HEK293T (cell line): ENCODE measurements at regions not wholly inside any gene's neighbourhood (a gene's known extent, or its start where the extent isn't known, plus 50 kb on each side); places are given as distances from the start of the nearest gene placed in this dataset.

ENCODE experiments used
- BHLHE40 ChIP-seq: fragments of 450-650 bp; IDR thresholded peaks from 2 replicates; pipeline ENCODE4 v1.6.1; 2016; ENCODE audit warnings: mild to moderate bottlenecking, moderate library complexity, borderline replicate concordance
- CTBP1 ChIP-seq: fragments of 450-650 bp; IDR thresholded peaks from 2 replicates; pipeline ENCODE4 v1.6.1; 2016; ENCODE audit warnings: borderline replicate concordance
- ELF4 ChIP-seq: fragments of 450-650 bp; IDR thresholded peaks from 2 replicates; pipeline ENCODE4 v1.6.1; 2017; ENCODE audit warnings: antibody characterized with exemption
- FOXA1 ChIP-seq: fragments of 450-650 bp; IDR thresholded peaks from 2 replicates; pipeline ENCODE4 v1.6.1; 2016; ENCODE audit warnings: mild to moderate bottlenecking
- FOXK2 ChIP-seq: fragments of 450-650 bp; IDR thresholded peaks from 2 replicates; pipeline ENCODE4 v1.6.1; 2016; ENCODE audit warnings: mild to moderate bottlenecking
- FOXM1 ChIP-seq: fragments of 450-650 bp; IDR thresholded peaks from 2 replicates; pipeline ENCODE4 v1.6.1; 2017; ENCODE audit warnings: mild to moderate bottlenecking, borderline replicate concordance
- HDGF ChIP-seq: fragments of 450-650 bp; IDR thresholded peaks from 2 replicates; pipeline ENCODE4 v1.6.1; 2017; ENCODE audit warnings: antibody characterized with exemption, borderline replicate concordance
- PKNOX1 ChIP-seq: fragments of 450-650 bp; IDR thresholded peaks from 2 replicates; pipeline ENCODE4 v1.6.1; 2016
- SP1 ChIP-seq: fragments of 450-650 bp; IDR thresholded peaks from 2 replicates; pipeline ENCODE4 v1.6.1; 2017
- ZNF384 ChIP-seq: fragments of 450-650 bp; IDR thresholded peaks from 2 replicates; pipeline ENCODE4 v1.6.1; 2016

GRCh38 chr5:92775711-92776615 lies 805.1 kb downstream of the NR2F1-AS1 start:
- TF ChIP-seq FOXK2 (no peak), HDGF (no peak), FOXM1 (no peak), BHLHE40 (no peak), ELF4 (no peak), ZNF384 (no peak), SP1 (no peak), FOXA1 (no peak), PKNOX1 (no peak), CTBP1 (no peak)
